ENCODE measurements at regions not wholly inside any gene's neighbourhood (a gene's known extent, or its start where the extent isn't known, plus 50 kb on each side); places are given as distances from the start of the nearest gene placed in this dataset.

- TF ChIP-seq CTCF (conservative IDR thresholded peaks at IDR 0.05) = no peak
- Histone ChIP-seq H3K56ac (ENCODE audit: insufficient read length, low read depth, low read length) (no peak overlapping the region), H3K9me3 (ENCODE audit: control insufficient read depth, low read depth, low read length) (no peaks in the 10 kb centered on the region), H4K20me1 (ENCODE audit: control insufficient read depth, insufficient read depth, insufficient read length) (no peaks in the 10 kb centered on the region), H3K27ac (ENCODE audit: insufficient read length, low read depth, low read length) (no peak overlapping the region), H3K18ac (ENCODE audit: insufficient read length, low read depth, low read length) (no peak overlapping the region), H2BK12ac (ENCODE audit: insufficient read length, low read depth, low read length) (no peak overlapping the region), H3K4me1 (ENCODE audit: insufficient read depth, low read length) (peaks cover 9% of the 10 kb centered on the region), H2BK20ac (ENCODE audit: low read depth, low read length, poor library complexity, severe bottlenecking) (no peak overlapping the region), H3K27me3 (ENCODE audit: insufficient read depth, low read length) (no peaks in the 10 kb centered on the region; the same call in 1 of the 2 replicates), H3K23me2 (ENCODE audit: insufficient read length, low read depth, low read length, poor library complexity, severe bottlenecking) (no peaks in the 10 kb centered on the region), H2AK5ac (ENCODE audit: insufficient read length, low read length) (no peak overlapping the region), H4K91ac (ENCODE audit: insufficient read length, low read depth, low read length) (no peak overlapping the region), H4K5ac (ENCODE audit: insufficient read length, low read depth, low read length) (no peak overlapping the region), H2BK120ac (ENCODE audit: low read depth, low read length, poor library complexity, severe bottlenecking) (no peak overlapping the region), H3T11ph (ENCODE audit: low read length) (no peak overlapping the region), H2AFZ (ENCODE audit: low read length) (no peak overlapping the region), H3K79me2 (ENCODE audit: insufficient read depth, low read length) (no peaks in the 10 kb centered on the region), H3K23ac (ENCODE audit: insufficient read length, low read depth, low read length) (no peak overlapping the region), H3K4ac (ENCODE audit: low read depth, low read length) (no peak overlapping the region), H3K79me1 (ENCODE audit: insufficient read depth, low read depth, low read length, poor library complexity, severe bottlenecking) (no peaks in the 10 kb centered on the region), H2BK5ac (ENCODE audit: insufficient read length, low read length) (no peak overlapping the region), H3K9ac (ENCODE audit: extremely low read depth, insufficient read length, low read length) (no peak overlapping the region), H2BK15ac (ENCODE audit: low read depth, low read length) (no peak overlapping the region), H3K14ac (ENCODE audit: insufficient read depth, low read length) (no peak overlapping the region), H3K4me2 (ENCODE audit: insufficient read depth, insufficient read length, low read length) (no peak overlapping the region), H4K8ac (replicated peaks; ENCODE audit: insufficient read length, low read depth, low read length) (no peak overlapping the region)
- Mint-ChIP-seq H3K4me3 (no peak overlapping the region), H3K9me3 (no peaks in the 10 kb centered on the region), H3K27ac (no peak overlapping the region), H3K4me1 (peaks cover 27 to 30% of the 10 kb centered on the region in 2 experiments), H3K27me3 (ENCODE audit: low read depth) (no peaks in the 10 kb centered on the region), H3K36me3 (ENCODE audit: insufficient read depth in 1 of 3, low read depth in 3 of 3) (no peaks in the 10 kb centered on the region)
- DNase-seq = no peak
Observed at GRCh38 chr9:99726758-99727157, 94.9 kb upstream of the NR4A3 start.
